Body of pancreas (tissue), 4 donors: ENCODE measurements at regions not wholly inside any gene's neighbourhood (a gene's known extent, or its start where the extent isn't known, plus 50 kb on each side); places are given as distances from the start of the nearest gene placed in this dataset.

ENCODE experiments used
- ATAC-seq: fragments of 150-250 bp; one replicate; pipeline ENCODE4 v1.9.1; 2016
- DNase-seq, 4 donors: peaks; one replicate each; pipeline ENCODE4 v3.0.0-alpha.2; 2019
- H3K27ac ChIP-seq, 4 donors: fragments of 200-600 bp; sonication (generic); 1 replicate in 3 of 4; 2 replicates in 1 of 4; pipeline versions ENCODE4 v1.5.1 to v1.6.1; 2016 to 2019; ENCODE audit warnings: mild to moderate bottlenecking in 1 of 4, mixed read lengths in 1 of 4, moderate library complexity in 1 of 4
- H3K27me3 ChIP-seq, 2 donors: fragments of 200-600 bp; sonication (generic); one replicate each; pipeline ENCODE4 v1.6.0; 2016; ENCODE audit warnings: mild to moderate bottlenecking in 1 of 2
- H3K36me3 ChIP-seq, 2 donors: fragments of 200-600 bp; sonication (generic); replicated peaks in 1 of 2; 2 replicates each; pipeline ENCODE4 v1.5.1; 2016; ENCODE audit warnings: low read depth in 2 of 2; ENCODE audit not compliant: insufficient read depth in 1 of 2
- H3K4me1 ChIP-seq: fragments of 200-600 bp; sonication (generic); one replicate; pipeline ENCODE4 v1.6.0; 2016
- H3K4me3 ChIP-seq, 2 donors: fragments of 200-600 bp; sonication (generic); 1 replicate in 1 of 2; 2 replicates in 1 of 2; pipeline ENCODE4 v1.5.1; 2016 to 2019
- H3K9me3 ChIP-seq, 3 donors: fragments of 200-600 bp; sonication (generic); 1 replicate in 2 of 3; 2 replicates in 1 of 3; pipeline ENCODE4 v1.5.1; 2016
- CTCF ChIP-seq, 7 experiments: fragments of 450-650 bp in 4 of 7; fragments of 200-600 bp in 3 of 7; sonication (generic) in 3 of 7; IDR thresholded peaks; one replicate each; pipeline ENCODE4 v1.5.1; 2016 to 2019; ENCODE audit warnings: antibody characterized with exemption in 7 of 7
- POLR2A ChIP-seq, 3 donors: fragments of 450-650 bp; IDR thresholded peaks; one replicate each; pipeline ENCODE4 v1.6.1; 2016; ENCODE audit warnings: antibody characterized with exemption in 3 of 3, mild to moderate bottlenecking in 2 of 3
- WGBS, 2 donors: methylation state at CpG; one replicate each; pipeline ENCODE4 v1.1.5; 2017; 5-methylcytosine and 5-hydroxymethylcytosine counted together
- intact Hi-C: fragments of 100-400 bp; cut with DNase I; formaldehyde crosslinking; loops from one replicate; pipeline ENCODE4 v1.15.1; 2023

- ATAC-seq (no peak), DNase-seq (no peak)
- intact Hi-C loops, result no loop called here
- 46 to 58% methylated on average over 3 of the region's 3 CpGs for WGBS, 2 donors
- Histone ChIP-seq H3K27me3 (no peaks in the 10 kb centered on the region), H3K4me1 (no peaks in the 10 kb centered on the region), H3K27ac (no peak overlapping the region), H3K9me3 (no peaks in the 10 kb centered on the region), H3K4me3 (no peak overlapping the region), H3K36me3 (no peaks in the 10 kb centered on the region)
- no peak for TF ChIP-seq POLR2A (IDR thresholded peaks at IDR 0.05)
- no peak for TF ChIP-seq CTCF (IDR thresholded peaks at IDR 0.05)
Observed at GRCh38 chr18:73924836-73925235, 222.8 kb downstream of the FBXO15 start.

GRCh38 chr18:73924307-73924706, 223.3 kb downstream of the FBXO15 start:
- ATAC-seq, result no peak
- TF ChIP-seq POLR2A (IDR thresholded peaks at IDR 0.05) (no peak), CTCF (IDR thresholded peaks at IDR 0.05) (no peak)
- WGBS, 2 donors, result 68 to 72% methylated on average over 4 of the region's 4 CpGs
- intact Hi-C loops, result no loop called here
- H3K4me3 ChIP-seq, result no peak overlapping the region
- no peaks in the 10 kb centered on the region for H3K36me3 ChIP-seq
- H3K4me1 ChIP-seq, result no peaks in the 10 kb centered on the region
- DNase-seq, result no peak
- no peak overlapping the region for H3K27ac ChIP-seq
- no peaks in the 10 kb centered on the region for H3K9me3 ChIP-seq
- no peaks in the 10 kb centered on the region for H3K27me3 ChIP-seq

GRCh38 chr18:73923866-73924265, 223.8 kb downstream of the FBXO15 start:
- no peak overlapping the region for H3K4me3 ChIP-seq
- WGBS, 2 donors, result 72 to 82% methylated on average over 3 of the region's 3 CpGs
- no peak for TF ChIP-seq POLR2A (IDR thresholded peaks at IDR 0.05)
- no peak for TF ChIP-seq CTCF (IDR thresholded peaks at IDR 0.05)
- H3K36me3 ChIP-seq, result no peaks in the 10 kb centered on the region
- H3K4me1 ChIP-seq, result no peaks in the 10 kb centered on the region
- no peak for ATAC-seq
- no peak for DNase-seq
- H3K27ac ChIP-seq, result no peak overlapping the region
- intact Hi-C loops, result no loop called here
- H3K9me3 ChIP-seq, result no peaks in the 10 kb centered on the region
- no peaks in the 10 kb centered on the region for H3K27me3 ChIP-seq

- Histone ChIP-seq H3K9me3 (no peaks in the 10 kb centered on the region), H3K4me1 (no peaks in the 10 kb centered on the region), H3K4me3 (no peak overlapping the region), H3K27ac (no peak overlapping the region), H3K36me3 (no peaks in the 10 kb centered on the region), H3K27me3 (no peaks in the 10 kb centered on the region)
- TF ChIP-seq CTCF (IDR thresholded peaks at IDR 0.05) (no peak), POLR2A (IDR thresholded peaks at IDR 0.05) (no peak)
- intact Hi-C loops, result no loop called here
- WGBS, 2 donors, result 61 to 70% methylated on average over 2 of the region's 2 CpGs
- DNase-seq, result no peak
- no peak for ATAC-seq
Observed at GRCh38 chr18:73920033-73920432, 227.6 kb downstream of the FBXO15 start.

GRCh38 chr18:73918816-73919215, 228.8 kb downstream of the FBXO15 start:
- ATAC-seq, result no peak
- TF ChIP-seq CTCF (IDR thresholded peaks at IDR 0.05), result no peak
- no peak for TF ChIP-seq POLR2A (IDR thresholded peaks at IDR 0.05)

More at GRCh38 chr18:73918816-73919215, 228.8 kb downstream of the FBXO15 start:
- Histone ChIP-seq H3K4me1 (no peaks in the 10 kb centered on the region), H3K27me3 (no peaks in the 10 kb centered on the region), H3K27ac (no peak overlapping the region), H3K9me3 (no peaks in the 10 kb centered on the region), H3K4me3 (no peak overlapping the region), H3K36me3 (no peaks in the 10 kb centered on the region)
- WGBS, 2 donors, result 71 to 92% methylated on average over 4 to 5 of the region's 5 CpGs
- intact Hi-C loops, result no loop called here
- DNase-seq, result no peak
